ENCODE measurements at regions not wholly inside any gene's neighbourhood (a gene's known extent, or its start where the extent isn't known, plus 50 kb on each side); places are given as distances from the start of the nearest gene placed in this dataset.

GRCh38 chr1:4292861-4293260, 361.5 kb upstream of the AJAP1 start:
- Histone ChIP-seq H3K4me3 (ENCODE audit: low read length) (no peak overlapping the region), H3K27ac (ENCODE audit: low read depth, low read length) (no peak overlapping the region), H3K27me3 (ENCODE audit: insufficient read depth, low read length, poor library complexity, severe bottlenecking) (no peaks in the 10 kb centered on the region), H3K36me3 (ENCODE audit: insufficient read depth, low read length) (no peaks in the 10 kb centered on the region), H3K4me1 (ENCODE audit: insufficient read depth, low read length) (no peaks in the 10 kb centered on the region), H3K9me3 (ENCODE audit: low read length) (no peaks in the 10 kb centered on the region)
- DNase-seq: no peak
- CTCF ChIA-PET: no interaction called here
- peaks cover 0 to 1% (median 0%) of the 10 kb centered on the region in 3 donors for H3K36me3 Mint-ChIP-seq
- H3K4me3 Mint-ChIP-seq: no peak overlapping the region
- H3K4me1 Mint-ChIP-seq: no peaks in the 10 kb centered on the region
- H3K27ac Mint-ChIP-seq: no peak overlapping the region
- POLR2A ChIA-PET: no interaction called here
- H3K9me3 Mint-ChIP-seq: peaks cover 0 to 14% (median 4%) of the 10 kb centered on the region in 5 donors
- peaks cover 1 to 43% of the 10 kb centered on the region in 2 donors for H3K27me3 Mint-ChIP-seq

- DNase-seq: no peak
- Mint-ChIP-seq H3K4me1 (no peaks in the 10 kb centered on the region), H3K36me3 (peaks cover 0 to 1% (median 0%) of the 10 kb centered on the region in 3 donors), H3K27me3 (peaks cover 0 to 8% of the 10 kb centered on the region in 2 donors), H3K9me3 (peaks cover 2 to 11% (median 5%) of the 10 kb centered on the region in 5 donors), H3K4me3 (no peak overlapping the region), H3K27ac (no peak overlapping the region)
- no peaks in the 10 kb centered on the region for H3K4me1 ChIP-seq (ENCODE audit: insufficient read depth, low read length)
- POLR2A ChIA-PET: no interaction called here
- H3K36me3 ChIP-seq (ENCODE audit: insufficient read depth, low read length): no peaks in the 10 kb centered on the region
- H3K9me3 ChIP-seq (ENCODE audit: low read length): no peaks in the 10 kb centered on the region
- no peak overlapping the region for H3K4me3 ChIP-seq (ENCODE audit: low read length)
- H3K27me3 ChIP-seq (ENCODE audit: insufficient read depth, low read length, poor library complexity, severe bottlenecking): no peaks in the 10 kb centered on the region
- CTCF ChIA-PET: no interaction called here
- H3K27ac ChIP-seq (ENCODE audit: low read depth, low read length): no peak overlapping the region
Measured at GRCh38 chr1:4298361-4299083, 355.9 kb upstream of the AJAP1 start.

GRCh38 chr1:4301007-4301406, 353.4 kb upstream of the AJAP1 start:
- Histone ChIP-seq H3K36me3 (ENCODE audit: insufficient read depth, low read length) (no peaks in the 10 kb centered on the region), H3K4me3 (ENCODE audit: low read length) (no peak overlapping the region), H3K9me3 (ENCODE audit: low read length) (no peaks in the 10 kb centered on the region), H3K4me1 (ENCODE audit: insufficient read depth, low read length) (no peaks in the 10 kb centered on the region), H3K27ac (ENCODE audit: low read depth, low read length) (no peak overlapping the region), H3K27me3 (ENCODE audit: insufficient read depth, low read length, poor library complexity, severe bottlenecking) (no peaks in the 10 kb centered on the region)
- Mint-ChIP-seq H3K36me3 (peaks cover 0 to 1% (median 0%) of the 10 kb centered on the region in 3 donors), H3K27ac (peak overlapping the region in 1 of 8 donors; percentile 57), H3K4me1 (no peaks in the 10 kb centered on the region), H3K4me3 (no peak overlapping the region), H3K9me3 (peaks cover 2 to 12% (median 5%) of the 10 kb centered on the region in 5 donors), H3K27me3 (no peaks in the 10 kb centered on the region)
- POLR2A ChIA-PET: no interaction called here
- CTCF ChIA-PET: no interaction called here
- DNase-seq: no peak

DNA sequence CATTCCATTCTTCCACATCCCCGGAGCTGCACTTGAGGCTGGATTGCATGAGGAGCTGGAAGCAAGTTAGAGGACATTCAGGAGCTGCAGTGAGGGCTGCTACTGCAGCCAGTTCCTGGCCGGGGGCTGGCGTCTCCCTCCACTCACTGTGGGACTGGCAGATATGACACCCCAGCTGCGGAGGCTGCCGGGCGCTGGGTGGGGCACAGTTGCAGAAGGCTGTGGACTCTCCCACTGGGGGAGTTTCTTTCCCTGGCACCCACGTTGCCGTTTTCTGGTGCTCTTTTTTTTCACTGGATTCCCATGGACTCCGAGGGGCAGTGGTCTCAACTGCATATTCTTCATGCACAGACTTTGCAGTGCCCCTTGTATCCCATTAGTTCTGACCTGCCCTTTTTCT, 351.1 kb upstream of the AJAP1 start:
- ChIA-PET CTCF (no interaction called here), POLR2A (no interaction called here)
- Histone ChIP-seq H3K27me3 (ENCODE audit: insufficient read depth, low read length, poor library complexity, severe bottlenecking) (no peaks in the 10 kb centered on the region), H3K27ac (ENCODE audit: low read depth, low read length) (no peak overlapping the region), H3K9me3 (ENCODE audit: low read length) (no peaks in the 10 kb centered on the region), H3K4me3 (ENCODE audit: low read length) (no peak overlapping the region), H3K36me3 (ENCODE audit: insufficient read depth, low read length) (no peaks in the 10 kb centered on the region), H3K4me1 (ENCODE audit: insufficient read depth, low read length) (no peaks in the 10 kb centered on the region)
- no peak for DNase-seq
- Mint-ChIP-seq H3K4me3 (no peak overlapping the region), H3K36me3 (no peaks in the 10 kb centered on the region), H3K4me1 (no peaks in the 10 kb centered on the region), H3K27ac (no peak overlapping the region), H3K9me3 (peaks cover 0 to 14% (median 3%) of the 10 kb centered on the region in 5 donors), H3K27me3 (no peaks in the 10 kb centered on the region)

DNA sequence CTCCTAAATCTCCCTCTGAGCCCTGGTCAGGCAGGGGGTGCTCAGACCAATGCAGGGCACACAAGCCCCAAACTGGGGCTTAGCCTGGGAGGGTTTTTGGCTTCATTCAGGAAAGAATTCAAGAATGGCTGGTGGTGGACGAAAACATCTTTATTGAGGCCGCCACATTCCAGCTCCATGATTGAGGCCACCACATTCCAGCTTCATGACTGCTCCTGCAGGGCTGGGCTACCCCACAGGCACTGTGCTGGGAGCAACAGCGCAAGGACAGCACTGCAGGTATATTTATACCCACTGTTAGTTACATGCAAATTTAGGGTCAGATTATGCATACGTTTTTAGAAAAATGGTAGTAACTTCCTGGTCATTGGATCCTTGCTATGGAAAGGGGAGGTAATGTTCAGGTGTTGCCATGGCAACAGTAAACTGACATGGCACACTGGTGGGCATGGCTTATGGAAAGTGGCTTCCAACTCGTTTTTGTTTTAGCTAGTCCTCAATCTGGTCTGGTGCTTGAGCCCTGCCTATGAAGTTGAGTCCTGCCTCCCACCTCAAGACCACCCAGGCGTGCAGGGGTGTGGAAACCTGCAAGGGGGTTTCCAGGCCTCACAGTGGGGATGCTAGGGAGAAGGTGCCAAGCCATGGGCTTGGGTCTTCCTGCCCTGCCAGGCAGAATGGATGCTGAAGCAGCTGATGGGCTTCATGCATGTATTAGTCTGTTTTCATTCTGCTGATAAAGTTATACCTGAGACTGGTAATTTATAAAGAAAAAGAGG, 348.7 kb upstream of the AJAP1 start:
- no peak for DNase-seq
- H3K36me3 Mint-ChIP-seq: no peaks in the 10 kb centered on the region
- Histone ChIP-seq H3K9me3 (ENCODE audit: low read length) (no peaks in the 10 kb centered on the region), H3K36me3 (ENCODE audit: insufficient read depth, low read length) (no peaks in the 10 kb centered on the region), H3K27ac (ENCODE audit: low read depth, low read length) (no peak overlapping the region), H3K27me3 (ENCODE audit: insufficient read depth, low read length, poor library complexity, severe bottlenecking) (no peaks in the 10 kb centered on the region), H3K4me3 (ENCODE audit: low read length) (no peak overlapping the region), H3K4me1 (ENCODE audit: insufficient read depth, low read length) (no peaks in the 10 kb centered on the region)
- ChIA-PET CTCF (no interaction called here), POLR2A (no interaction called here)
- no peak overlapping the region for H3K27ac Mint-ChIP-seq
- H3K4me1 Mint-ChIP-seq: no peaks in the 10 kb centered on the region
- H3K9me3 Mint-ChIP-seq: peaks cover 0 to 12% (median 3%) of the 10 kb centered on the region in 5 donors
- H3K4me3 Mint-ChIP-seq: no peak overlapping the region
- H3K27me3 Mint-ChIP-seq: no peaks in the 10 kb centered on the region

DNA sequence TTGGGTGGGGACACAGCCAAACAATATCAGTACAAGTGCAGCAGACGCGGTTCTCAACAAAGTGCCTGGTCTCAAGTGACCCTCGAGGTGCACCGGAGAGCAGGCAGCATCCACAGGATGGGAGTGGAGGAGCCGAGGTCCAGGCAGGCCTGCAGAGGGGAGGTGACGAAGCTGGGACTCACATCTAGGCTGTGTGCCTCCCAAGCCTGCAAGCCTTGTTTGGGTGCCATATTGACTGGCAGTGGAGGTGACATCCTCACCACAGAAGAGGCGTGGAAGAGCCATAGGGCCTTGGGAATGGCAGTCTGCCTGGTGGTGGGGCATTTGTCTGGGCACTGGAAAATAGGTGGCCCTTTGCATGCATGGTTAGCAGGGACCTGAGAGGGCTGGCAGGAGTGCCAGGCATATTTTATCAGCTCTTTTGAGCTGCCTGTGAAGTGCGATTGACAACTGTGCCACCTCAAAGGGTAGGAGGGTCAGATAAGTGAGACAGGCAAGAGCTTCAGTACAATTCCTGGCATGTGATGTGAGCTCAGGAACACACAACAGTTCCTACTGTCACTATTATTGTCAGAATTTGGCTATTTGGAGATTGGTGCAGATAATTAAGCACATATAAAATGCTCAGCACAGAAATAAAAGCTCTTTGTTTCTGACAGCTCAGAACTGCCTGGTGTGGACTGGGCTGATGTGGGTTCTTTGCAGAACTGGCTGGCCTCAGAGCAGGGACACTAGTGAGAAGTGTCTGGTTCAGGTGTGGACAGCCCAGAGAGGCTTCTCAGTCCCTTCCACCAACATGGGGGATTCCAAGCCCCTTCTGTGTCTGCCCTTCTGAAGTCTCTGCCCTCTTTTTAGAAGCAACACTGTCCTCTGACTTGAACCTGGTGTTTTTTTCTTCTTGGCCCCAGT, 347.6 kb upstream of the AJAP1 start:
- peak overlapping the region in 1 of 8 donors; percentile 9 for H3K27ac Mint-ChIP-seq
- Histone ChIP-seq H3K4me3 (ENCODE audit: low read length) (no peak overlapping the region), H3K9me3 (ENCODE audit: low read length) (no peaks in the 10 kb centered on the region), H3K27ac (ENCODE audit: low read depth, low read length) (no peak overlapping the region), H3K27me3 (ENCODE audit: insufficient read depth, low read length, poor library complexity, severe bottlenecking) (no peaks in the 10 kb centered on the region), H3K4me1 (ENCODE audit: insufficient read depth, low read length) (no peaks in the 10 kb centered on the region), H3K36me3 (ENCODE audit: insufficient read depth, low read length) (no peaks in the 10 kb centered on the region)
- peaks cover 0 to 10% (median 3%) of the 10 kb centered on the region in 5 donors for H3K9me3 Mint-ChIP-seq
- ChIA-PET CTCF (no interaction called here), POLR2A (no interaction called here)
- H3K36me3 Mint-ChIP-seq: no peaks in the 10 kb centered on the region
- no peak for DNase-seq
- no peaks in the 10 kb centered on the region for H3K27me3 Mint-ChIP-seq
- H3K4me1 Mint-ChIP-seq: no peaks in the 10 kb centered on the region
- no peak overlapping the region for H3K4me3 Mint-ChIP-seq

GRCh38 chr1:4307468-4307845, 347.0 kb upstream of the AJAP1 start:
- CTCF ChIA-PET: no interaction called here

More at GRCh38 chr1:4307468-4307845, 347.0 kb upstream of the AJAP1 start:
- Mint-ChIP-seq H3K4me1 (no peaks in the 10 kb centered on the region), H3K36me3 (no peaks in the 10 kb centered on the region), H3K9me3 (peaks cover 0 to 12% (median 3%) of the 10 kb centered on the region in 5 donors), H3K27ac (no peak overlapping the region), H3K27me3 (no peaks in the 10 kb centered on the region), H3K4me3 (no peak overlapping the region)
- Histone ChIP-seq H3K36me3 (ENCODE audit: insufficient read depth, low read length) (no peaks in the 10 kb centered on the region), H3K27ac (ENCODE audit: low read depth, low read length) (no peak overlapping the region), H3K27me3 (ENCODE audit: insufficient read depth, low read length, poor library complexity, severe bottlenecking) (no peaks in the 10 kb centered on the region), H3K9me3 (ENCODE audit: low read length) (no peaks in the 10 kb centered on the region), H3K4me3 (ENCODE audit: low read length) (no peak overlapping the region), H3K4me1 (ENCODE audit: insufficient read depth, low read length) (no peaks in the 10 kb centered on the region)
- no peak for DNase-seq
- POLR2A ChIA-PET: no interaction called here

Measured in CD8-positive, alpha-beta memory T cell (primary cell).